ENCODE measurements at regions not wholly inside any gene's neighbourhood (a gene's known extent, or its start where the extent isn't known, plus 50 kb on each side); places are given as distances from the start of the nearest gene placed in this dataset.

GRCh38 chr1:55490547-55490946, 275.4 kb upstream of the USP24 start:
- ChIA-PET CTCF (ENCODE audit: low intra/inter-chr PET ratio, low total read pairs) (no interaction called here), POLR2A (interaction anchor here (0.7 kb wide), 1 partner anchor 561 kb away, joined by 6 read pairs; no protein-coding TSS in a partner anchor)
- no peak for DNase-seq (ENCODE audit: low spot score)
- Histone ChIP-seq H4K20me1 (ENCODE audit: insufficient read depth, low read length) (no peaks in the 10 kb centered on the region), H3K4me3 (replicated peaks in 1 of 3; ENCODE audit: insufficient read depth in 1 of 3, low read depth in 2 of 3, low read length in 3 of 3) (no peak overlapping the region), H3K27me3 (ENCODE audit: control insufficient read depth in 1 of 2, insufficient read depth in 2 of 2, low read length in 2 of 2) (no peaks in the 10 kb centered on the region; a peak in 1 of 5 replicates), H3K9ac (ENCODE audit: insufficient read depth, low read depth, low read length) (no peak overlapping the region), H3K36me3 (replicated peaks in 1 of 2; ENCODE audit: control insufficient read depth in 1 of 2, insufficient read depth in 2 of 2, low read length in 2 of 2) (no peaks in the 10 kb centered on the region), H2AFZ (ENCODE audit: low read length) (no peak overlapping the region), H3K27ac (ENCODE audit: extremely low read length, insufficient read depth, low read length) (no peak overlapping the region), H3K4me1 (ENCODE audit: insufficient read depth, low read length) (no peaks in the 10 kb centered on the region), H3K4me2 (ENCODE audit: low read depth, low read length) (no peak overlapping the region), H3K9me3 (ENCODE audit: low read length) (no peaks in the 10 kb centered on the region), H3K79me2 (ENCODE audit: insufficient read depth, low read length) (no peaks in the 10 kb centered on the region)
- in situ Hi-C loops (cut with HindIII; ENCODE audit: extremely low pct_ligation_motif_present, low pct_unique_long_range_greater_than_20kb): loop anchor here (25.0 kb wide), 1 partner anchor 397 kb away; no protein-coding TSS in a partner anchor
- intact Hi-C loops (cut with micrococcal nuclease; ENCODE audit: unreplicated experiment): no loop called here
- 6% methylated on average over 1 of the region's 1 CpG for WGBS (ENCODE audit: low lambda C conversion rate)
- ATAC-seq: no peak
- BruUV-seq (replicated peaks): no TSS peak
- no peak for FAIRE-seq
- TF ChIP-seq ZNF510 (CRISPR knock-in tag; IDR thresholded peaks at IDR 0.05; ENCODE audit: low read depth) (no peak), YY1 (IDR thresholded peaks at IDR 0.05; ENCODE audit: insufficient read depth, insufficient replicate concordance, low read depth, low read length) (no peak), ASH2L (IDR thresholded peaks at IDR 0.05; ENCODE audit: insufficient read length, low read depth, low read length) (no peak), KLF11 (CRISPR knock-in tag; IDR thresholded peaks at IDR 0.05) (no peak), ZNF276 (CRISPR knock-in tag; IDR thresholded peaks at IDR 0.05; ENCODE audit: low read depth) (no peak), MZF1 (CRISPR knock-in tag; IDR thresholded peaks at IDR 0.05; ENCODE audit: borderline replicate concordance) (no peak), MXD1 (CRISPR knock-in tag; IDR thresholded peaks at IDR 0.05) (no peak)
